GM13976 (cell line): ENCODE measurements at regions not wholly inside any gene's neighbourhood (a gene's known extent, or its start where the extent isn't known, plus 50 kb on each side); places are given as distances from the start of the nearest gene placed in this dataset.

Experiments
- DNase-seq: peaks from one replicate; pipeline ENCODE4 v3.0.0; 2012; ENCODE audit warnings: low spot score
- in situ Hi-C: fragments of 300-500 bp; cut with MboI; formaldehyde crosslinking; loops from one replicate; pipeline ENCODE4 v1.12.0; 2022; ENCODE audit warnings: low sequenced_read_pairs, mixed read lengths, inconsistent platforms; ENCODE audit not compliant: unreplicated experiment
- TF ChIP-seq, protein P1 (sequence below): IDR thresholded peaks from 2 replicates; pipeline ENCODE4 v1.5.1; 2012; ENCODE audit warnings: borderline replicate concordance, mild to moderate bottlenecking; ENCODE audit not compliant: insufficient read depth; ENCODE audit errors: extremely low read depth, missing control alignments, control extremely low read depth

DNA sequence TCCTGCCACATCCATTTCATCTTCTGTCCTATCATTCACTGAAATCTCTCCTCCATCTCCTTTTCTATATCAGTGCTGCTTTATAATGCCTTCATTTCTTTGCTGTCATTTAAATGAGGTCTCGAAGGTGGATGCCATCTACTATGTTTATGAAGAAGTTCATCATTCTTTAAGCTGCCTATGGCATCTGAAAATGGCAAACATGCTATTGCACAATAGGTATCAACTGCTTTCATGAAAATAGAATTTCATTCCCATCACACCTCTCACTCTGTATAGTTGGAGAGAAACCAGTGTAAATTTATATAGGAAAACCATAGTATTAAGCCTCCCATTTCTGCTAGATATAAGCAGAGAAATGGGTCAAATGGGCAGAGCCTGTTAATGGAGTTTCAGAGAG is 100.2 kb downstream of the FGF9 start:
- TF ChIP-seq, protein P1, sequence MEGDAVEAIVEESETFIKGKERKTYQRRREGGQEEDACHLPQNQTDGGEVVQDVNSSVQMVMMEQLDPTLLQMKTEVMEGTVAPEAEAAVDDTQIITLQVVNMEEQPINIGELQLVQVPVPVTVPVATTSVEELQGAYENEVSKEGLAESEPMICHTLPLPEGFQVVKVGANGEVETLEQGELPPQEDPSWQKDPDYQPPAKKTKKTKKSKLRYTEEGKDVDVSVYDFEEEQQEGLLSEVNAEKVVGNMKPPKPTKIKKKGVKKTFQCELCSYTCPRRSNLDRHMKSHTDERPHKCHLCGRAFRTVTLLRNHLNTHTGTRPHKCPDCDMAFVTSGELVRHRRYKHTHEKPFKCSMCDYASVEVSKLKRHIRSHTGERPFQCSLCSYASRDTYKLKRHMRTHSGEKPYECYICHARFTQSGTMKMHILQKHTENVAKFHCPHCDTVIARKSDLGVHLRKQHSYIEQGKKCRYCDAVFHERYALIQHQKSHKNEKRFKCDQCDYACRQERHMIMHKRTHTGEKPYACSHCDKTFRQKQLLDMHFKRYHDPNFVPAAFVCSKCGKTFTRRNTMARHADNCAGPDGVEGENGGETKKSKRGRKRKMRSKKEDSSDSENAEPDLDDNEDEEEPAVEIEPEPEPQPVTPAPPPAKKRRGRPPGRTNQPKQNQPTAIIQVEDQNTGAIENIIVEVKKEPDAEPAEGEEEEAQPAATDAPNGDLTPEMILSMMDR = no peak
- in situ Hi-C loops = no loop called here
- DNase-seq = no peak

DNA sequence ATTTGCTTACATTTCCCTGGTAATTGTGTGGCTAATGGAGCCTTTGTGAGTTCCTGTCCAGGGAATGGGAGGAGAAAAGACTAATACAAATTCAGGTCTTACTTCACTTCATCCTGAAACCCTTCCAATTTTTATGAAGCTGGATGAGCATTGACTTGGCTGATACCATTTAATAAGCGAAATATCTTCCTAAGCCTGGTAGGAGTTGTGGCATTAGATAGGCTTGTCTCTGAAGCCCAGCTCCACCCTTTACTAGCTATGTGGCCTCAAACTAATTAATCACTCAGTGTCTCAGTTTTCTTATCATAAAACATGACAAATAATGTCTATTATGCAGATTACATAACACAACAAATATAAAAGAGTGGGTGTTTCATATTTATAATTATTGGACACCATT is 106.3 kb downstream of the FGF9 start:
- in situ Hi-C loops = no loop called here
- TF ChIP-seq, protein P1 = no peak
- DNase-seq = no peak

DNA sequence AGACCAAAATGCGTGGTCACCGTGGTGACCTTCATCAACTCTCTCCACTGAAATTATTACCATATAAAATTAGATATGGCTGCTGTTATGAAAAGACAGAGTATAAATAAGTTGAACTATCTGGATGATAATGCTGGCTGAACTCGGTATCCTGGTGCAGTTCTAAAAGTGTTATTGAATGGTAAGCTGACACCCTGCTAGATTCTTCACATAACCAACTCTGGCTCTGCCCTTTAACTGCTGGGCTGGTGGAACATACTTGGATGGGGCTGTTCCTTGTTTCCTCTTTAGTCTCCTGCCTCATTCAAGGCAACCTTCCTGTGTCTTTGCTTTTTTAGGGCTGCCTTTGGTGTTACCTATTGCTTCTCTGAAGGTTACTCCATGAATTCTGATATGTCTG is 106.9 kb downstream of the FGF9 start:
- DNase-seq = no peak
- in situ Hi-C loops = no loop called here
- TF ChIP-seq, protein P1 = no peak

DNA sequence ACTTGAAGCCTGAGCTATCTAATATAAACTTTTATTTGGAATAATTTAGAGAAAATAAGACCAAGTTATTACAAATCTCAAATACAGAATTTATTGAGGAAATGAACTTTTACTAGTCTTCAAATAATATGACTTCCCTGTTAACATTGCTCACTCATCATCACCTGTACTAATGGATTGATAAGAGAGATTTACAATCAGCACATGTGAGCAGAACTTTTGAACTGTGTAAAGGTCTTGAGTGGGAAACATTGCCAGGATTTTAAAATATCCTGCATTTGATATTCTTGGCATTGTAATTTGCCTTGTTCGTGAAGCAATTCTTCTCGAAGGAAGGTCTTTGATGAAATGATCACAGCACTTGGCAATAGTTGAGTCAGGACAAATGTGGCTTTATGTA is 111.9 kb downstream of the FGF9 start:
- in situ Hi-C loops = no loop called here
- TF ChIP-seq, protein P1 = no peak
- no peak for DNase-seq

DNA sequence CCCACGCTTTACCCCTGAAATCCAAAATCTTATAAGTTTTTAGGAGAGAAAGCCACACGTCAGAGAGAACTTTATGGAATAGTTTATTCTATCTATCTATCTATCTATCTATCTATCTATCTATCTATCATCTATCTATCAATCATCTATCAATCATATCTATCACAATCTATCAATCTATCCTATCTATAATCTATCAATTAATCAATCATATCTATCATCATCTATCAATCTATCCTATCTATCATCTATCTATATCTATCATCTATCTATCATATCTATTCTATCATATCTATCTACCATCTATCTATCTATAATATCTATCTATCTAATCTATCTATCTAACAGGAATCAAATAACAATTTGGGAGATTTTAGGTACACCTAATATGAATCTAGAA is 115.1 kb downstream of the FGF9 start:
- DNase-seq = no peak
- TF ChIP-seq, protein P1 = no peak
- in situ Hi-C loops = no loop called here

DNA sequence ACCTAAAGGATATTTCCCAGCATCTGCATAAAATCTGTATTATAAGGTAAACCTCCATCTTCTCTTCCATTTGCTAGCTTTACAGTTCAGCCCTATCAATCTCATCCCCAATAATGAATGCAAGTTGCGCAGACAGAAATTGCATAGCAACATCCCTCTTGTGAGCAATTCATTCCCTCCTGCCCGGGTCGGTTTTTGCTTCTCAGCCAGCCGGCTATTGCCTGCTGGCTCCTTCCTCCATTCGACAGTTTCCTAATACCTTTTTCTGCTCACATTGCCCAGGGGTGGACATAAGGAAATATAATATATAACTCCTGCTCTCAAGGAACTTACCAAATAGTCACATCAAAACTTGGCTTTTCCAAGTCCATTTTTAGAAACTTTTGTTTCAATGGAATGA is 125.2 kb downstream of the FGF9 start:
- DNase-seq = no peak
- TF ChIP-seq, protein P1 = no peak
- in situ Hi-C loops = no loop called here

DNA sequence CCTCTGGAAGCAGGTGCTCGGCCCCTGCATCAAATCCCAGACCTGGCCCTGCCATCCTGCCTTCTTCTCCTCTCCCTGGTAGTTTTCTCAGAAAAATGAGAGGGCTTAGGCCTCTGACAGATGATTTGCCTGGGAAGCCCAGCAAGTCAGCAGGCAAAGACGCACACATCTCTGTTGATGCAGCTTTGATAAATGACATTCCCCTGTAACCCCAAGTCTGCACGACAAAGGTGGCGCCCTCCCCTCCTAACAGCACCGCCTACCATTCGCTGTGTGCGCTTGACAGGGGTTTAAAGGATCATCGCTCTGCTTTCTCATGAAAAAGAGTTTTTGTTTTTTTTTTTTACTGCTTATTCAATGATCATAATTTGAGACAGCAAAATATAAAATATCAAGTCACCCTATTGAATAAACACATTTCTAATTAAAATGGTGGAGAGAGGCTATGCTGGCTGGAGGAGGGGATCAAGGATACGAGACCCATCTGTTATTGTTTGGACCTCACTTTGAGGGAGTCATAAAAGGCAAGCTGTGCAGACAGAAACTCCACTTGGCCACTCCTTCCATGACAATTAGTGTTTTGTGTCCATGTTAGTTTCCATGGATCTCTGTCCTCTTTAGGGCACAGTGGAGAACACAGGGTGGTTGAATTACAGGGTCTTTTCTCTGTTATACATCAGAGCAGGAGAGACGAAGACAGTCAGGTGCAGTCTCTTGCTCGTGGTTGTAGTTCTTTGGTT is 126.1 kb downstream of the FGF9 start:
- in situ Hi-C loops = no loop called here
- no peak for DNase-seq
- TF ChIP-seq, protein P1 = no peak
